Myocyte (in vitro differentiated cells): ENCODE measurements at regions not wholly inside any gene's neighbourhood (a gene's known extent, or its start where the extent isn't known, plus 50 kb on each side); places are given as distances from the start of the nearest gene placed in this dataset.
"Not testable (repeated sequence)": the region's sequence is repeated elsewhere in the genome, so short reads cannot be mapped to it uniquely, and the experiment has no call there.

Source experiments
- DNase-seq: peaks from one replicate; pipeline ENCODE4 v3.0.0-alpha.2; 2012; ENCODE audit warnings: low read depth

GRCh38 chr11:135015966-135016365 lies 603.9 kb upstream of the B3GAT1 start:
- DNase-seq = no peak

DNA sequence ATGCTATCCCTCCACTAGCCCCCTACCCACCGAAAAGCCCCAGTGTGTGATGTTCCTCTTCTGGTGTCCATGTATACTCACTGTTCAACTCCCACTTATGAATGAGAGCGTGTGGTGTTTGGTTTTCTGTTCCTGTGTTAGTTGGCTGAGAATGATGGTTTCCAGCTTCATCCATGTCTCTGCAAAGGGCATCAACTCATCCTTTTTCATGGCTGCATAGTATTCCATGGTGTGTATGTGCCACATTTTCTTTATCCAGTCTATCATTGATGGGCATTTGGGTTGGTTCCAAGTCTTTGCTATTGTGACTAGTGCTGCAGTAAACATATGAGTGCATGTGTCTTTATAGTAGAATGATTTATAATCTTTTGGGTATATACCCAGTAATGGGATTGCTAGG lies 599.3 kb upstream of the B3GAT1 start:
- DNase-seq = not testable (repeated sequence)

DNA sequence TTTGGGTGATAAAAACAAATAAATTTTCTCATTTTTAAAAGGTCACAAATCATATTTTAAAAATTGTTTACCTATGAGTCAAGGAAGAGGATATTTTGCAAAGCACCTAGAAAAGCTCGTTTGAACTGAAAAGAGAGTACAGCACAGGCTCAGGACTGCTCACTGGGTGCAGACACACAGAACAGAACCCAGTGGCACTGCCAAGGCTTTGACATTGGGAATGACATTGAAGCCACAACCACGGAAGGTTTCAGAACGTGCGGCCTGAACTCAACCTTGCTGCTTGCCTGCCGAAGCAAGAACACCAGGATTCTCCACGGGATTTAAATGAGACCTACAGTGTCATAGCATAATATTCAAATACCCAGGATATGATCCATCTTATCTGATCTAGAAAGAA lies 597.1 kb upstream of the B3GAT1 start:
- DNase-seq = no peak

DNA sequence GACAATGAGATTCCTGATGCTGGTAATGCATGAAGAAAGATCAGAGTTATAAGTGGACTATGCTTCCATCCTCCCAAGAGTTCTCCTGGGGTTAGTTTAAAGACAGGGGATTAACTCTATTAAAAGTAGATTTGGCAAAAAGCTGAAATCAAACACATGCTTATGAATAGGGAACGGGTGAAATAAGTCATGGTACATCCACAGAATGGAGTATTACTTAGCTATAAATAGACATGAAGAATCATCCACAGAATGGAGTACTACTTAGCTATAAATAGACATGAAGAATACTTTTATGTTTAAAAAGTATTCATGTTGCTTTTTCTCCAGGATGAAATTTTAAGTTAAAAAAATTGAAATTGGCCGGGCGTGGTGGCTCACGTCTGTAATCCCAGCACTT lies 596.4 kb upstream of the B3GAT1 start:
- DNase-seq = no peak

- DNase-seq = no peak
These were observed 596.0 kb upstream of the B3GAT1 start for GRCh38 chr11:135008001-135008405.

DNA sequence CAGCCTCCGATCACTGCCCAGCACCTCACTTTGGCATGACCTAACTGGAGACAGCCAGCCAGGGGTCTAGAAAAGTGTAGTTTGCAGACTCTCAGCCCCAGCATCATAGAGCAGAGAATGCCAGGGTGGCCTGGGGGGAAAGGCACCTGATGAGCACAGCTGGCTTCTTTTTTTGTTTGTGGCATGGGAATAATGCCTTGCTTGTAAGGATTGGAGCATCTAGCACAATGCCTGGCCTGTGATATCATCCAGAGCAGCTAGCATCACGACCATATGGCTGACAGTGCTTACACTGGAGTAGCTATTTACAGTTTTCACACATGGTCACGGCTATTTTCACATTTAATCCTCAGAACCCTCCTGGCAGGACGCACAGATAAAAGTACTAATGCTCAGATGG lies 594.8 kb upstream of the B3GAT1 start:
- DNase-seq = no peak

- DNase-seq = no peak
These were observed 592.5 kb upstream of the B3GAT1 start for GRCh38 chr11:135004495-135004894.

GRCh38 chr11:135002236-135002635 lies 590.2 kb upstream of the B3GAT1 start:
- no peak for DNase-seq

DNA sequence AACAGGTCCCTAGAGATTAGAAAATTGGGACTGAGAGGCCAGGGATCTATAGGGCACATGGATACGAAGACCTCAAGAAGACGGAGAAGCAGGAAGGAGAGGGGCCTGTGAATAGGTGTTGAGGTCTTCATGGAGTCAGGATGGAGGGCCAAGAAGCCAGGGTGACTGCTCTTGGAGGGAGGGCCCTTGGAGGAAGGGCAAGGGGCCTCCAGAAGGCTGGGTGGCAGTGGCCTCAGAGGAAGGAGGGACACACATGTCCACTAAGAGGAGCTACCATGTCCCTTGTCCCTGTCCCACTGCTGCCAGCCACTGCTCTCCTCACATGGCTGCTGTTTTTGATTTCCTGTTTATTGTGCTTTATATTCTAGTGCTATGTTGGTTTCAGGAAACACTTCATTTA lies 589.5 kb upstream of the B3GAT1 start:
- DNase-seq = no peak

DNA sequence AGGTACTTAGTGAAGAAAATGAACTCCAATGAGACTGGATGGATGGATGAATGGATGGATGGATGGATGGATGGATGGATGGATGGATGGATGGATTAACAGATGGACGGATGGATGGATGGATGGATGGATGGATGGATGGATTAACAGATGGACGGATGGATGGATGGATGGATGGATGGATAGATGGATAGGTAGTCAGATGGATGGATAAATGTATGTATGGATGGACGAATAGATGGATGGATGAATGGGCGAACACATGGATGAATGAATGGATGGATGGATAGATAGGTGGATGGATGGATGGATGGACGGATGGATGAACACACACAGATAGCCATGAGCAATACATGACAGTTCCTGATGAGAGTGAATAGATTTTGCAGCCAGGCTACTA lies 589.0 kb upstream of the B3GAT1 start:
- not testable (repeated sequence) for DNase-seq

GRCh38 chr11:134999590-134999989 lies 587.5 kb upstream of the B3GAT1 start:
- DNase-seq = no peak

DNA sequence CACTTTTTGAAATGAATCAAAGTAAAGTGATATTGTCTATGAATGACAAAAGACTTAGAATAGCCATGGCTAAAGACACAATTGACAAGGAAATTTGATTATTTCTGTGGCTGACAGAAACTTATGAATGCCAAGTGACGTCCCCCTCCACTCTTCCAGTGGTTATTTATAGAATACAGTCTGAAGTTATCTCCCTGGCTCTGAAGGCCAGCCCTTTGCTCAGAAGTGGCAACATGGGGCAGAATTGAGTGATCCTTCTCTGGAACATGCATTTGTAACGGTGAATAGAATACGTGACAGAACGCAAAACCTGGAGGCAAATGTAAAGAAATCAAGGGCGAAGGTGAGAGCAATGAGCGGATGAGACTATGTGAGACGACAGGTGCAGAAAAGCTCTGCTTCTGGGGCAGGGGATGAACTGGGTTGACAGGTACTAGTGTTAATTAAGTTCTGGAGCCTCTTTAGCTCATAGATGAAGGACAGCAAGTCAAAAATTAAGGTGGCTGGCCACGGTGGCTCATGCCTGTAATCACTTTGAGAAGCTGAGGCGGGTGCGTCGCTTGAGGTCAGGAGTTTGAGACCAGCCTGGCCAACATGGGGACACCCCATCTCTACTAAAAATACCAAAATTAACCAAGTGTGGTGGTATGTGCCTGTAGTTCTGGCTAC lies 585.7 kb upstream of the B3GAT1 start:
- DNase-seq = no peak

DNA sequence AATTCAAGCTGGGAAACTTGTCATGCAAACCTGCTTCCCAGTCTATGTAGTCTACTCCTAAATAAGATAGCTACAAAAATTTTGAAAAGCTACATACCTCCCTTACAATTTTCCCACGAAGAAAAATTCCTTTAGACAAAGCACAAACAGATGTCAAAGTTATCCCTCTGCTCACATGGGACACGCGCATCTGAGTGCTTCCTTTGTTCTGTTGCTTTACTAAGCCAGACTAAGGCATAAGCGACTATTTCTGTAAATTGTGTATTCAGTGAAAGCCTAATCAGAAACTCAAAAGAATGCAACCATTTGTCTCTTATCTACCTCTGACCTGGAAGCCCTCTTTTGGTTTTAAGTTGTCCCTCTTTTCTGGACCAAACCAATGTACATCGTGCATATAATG lies 583.7 kb upstream of the B3GAT1 start:
- no peak for DNase-seq

DNA sequence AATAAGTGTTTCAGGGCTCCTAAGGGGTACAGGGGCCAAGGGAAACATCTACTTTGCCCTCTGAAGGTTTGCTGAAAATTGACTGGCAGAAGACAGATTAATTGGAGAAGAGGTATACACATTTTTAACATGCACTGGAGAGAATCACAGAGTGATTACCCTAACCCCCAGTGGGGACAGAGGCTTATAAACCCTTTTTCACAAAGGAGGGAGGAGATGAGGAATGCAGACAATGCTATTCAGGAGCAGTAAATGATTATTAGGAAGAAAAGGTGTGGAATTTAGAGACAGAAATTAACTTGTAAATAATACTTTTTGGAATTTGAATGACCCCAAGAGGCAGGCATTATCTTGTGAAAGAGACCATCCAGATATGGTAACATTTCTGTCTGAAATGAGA lies 582.4 kb upstream of the B3GAT1 start:
- no peak for DNase-seq

GRCh38 chr11:134993691-134994243 lies 581.7 kb upstream of the B3GAT1 start:
- no peak for DNase-seq

DNA sequence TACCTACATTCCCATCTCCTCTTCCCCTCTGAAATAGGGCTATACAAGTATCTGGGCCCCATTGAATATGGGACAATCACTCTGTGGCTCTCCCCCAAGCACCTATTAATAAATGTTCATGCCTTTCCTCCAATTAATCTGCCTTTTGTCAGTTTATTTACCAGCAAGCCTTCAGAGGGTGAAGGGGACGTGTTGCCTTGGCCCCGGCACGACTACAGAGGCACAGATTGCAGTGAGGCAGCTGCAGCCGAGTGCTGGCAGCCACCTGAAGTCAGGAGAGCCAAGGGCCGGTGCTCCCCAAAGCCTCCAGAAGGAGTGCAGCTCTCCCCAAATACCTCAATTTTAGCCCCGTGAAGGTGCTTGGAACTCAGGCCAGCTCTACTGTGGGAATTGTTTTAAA lies 580.9 kb upstream of the B3GAT1 start:
- DNase-seq = no peak

DNA sequence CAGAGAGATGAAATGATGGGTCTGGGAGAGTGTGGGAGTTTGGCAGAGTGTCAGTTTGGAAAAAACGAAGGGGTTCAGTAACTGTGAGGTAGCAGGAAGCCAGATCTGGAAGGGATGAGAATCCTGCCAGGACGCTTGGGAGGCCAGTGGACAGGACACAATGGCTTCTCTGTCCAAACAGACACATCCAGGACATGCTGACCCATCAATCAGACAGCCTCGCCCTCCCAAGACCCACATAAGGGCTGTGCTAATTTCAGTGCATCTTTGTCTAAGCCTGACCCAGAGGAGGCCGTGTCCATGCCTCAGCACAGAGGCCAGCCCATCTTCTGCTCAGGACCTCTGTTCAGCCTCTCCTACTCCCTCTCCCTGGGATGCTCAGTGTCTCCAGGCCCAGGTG lies 576.5 kb upstream of the B3GAT1 start:
- DNase-seq = no peak

DNA sequence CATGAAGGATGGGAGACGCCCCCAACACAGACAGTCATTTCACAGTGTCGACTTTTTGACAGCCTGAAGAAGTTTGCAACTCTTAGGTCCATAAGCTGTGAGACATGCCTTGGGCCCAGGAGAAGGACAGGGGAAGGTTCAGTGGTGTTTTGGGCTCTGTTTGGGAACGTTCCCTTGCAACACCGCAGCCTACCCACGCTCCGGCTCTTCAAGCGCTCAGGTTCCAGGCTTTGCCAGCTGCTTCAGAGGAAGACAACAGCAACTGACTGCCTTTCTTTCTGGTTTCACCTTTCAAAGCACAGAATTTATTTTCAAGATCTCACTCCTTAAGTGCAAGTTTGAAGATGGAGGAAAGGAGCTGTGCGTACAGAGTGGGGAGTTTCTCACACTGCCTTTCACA lies 575.8 kb upstream of the B3GAT1 start:
- DNase-seq = no peak

GRCh38 chr11:134987223-134987768 lies 575.3 kb upstream of the B3GAT1 start:
- no peak for DNase-seq

DNA sequence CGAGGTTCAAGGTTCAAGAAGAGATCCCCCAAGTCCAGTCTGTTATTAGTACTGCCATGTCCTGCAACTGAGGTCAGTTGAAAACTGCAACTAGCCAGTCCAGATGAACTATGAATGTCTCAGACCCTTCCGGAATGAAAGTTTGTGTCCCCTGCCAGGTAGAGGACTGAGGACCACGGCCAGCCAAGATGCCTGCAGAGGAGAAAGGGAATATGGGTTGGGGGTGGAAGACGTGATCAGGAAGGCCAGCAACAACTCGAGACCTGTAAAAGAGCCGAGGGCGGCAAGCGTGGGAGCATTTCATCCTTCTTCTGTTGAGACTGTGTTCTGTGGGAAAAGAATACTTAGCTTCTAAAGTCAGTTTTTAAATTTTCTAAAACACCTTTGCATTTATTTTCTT lies 572.4 kb upstream of the B3GAT1 start:
- no peak for DNase-seq

DNA sequence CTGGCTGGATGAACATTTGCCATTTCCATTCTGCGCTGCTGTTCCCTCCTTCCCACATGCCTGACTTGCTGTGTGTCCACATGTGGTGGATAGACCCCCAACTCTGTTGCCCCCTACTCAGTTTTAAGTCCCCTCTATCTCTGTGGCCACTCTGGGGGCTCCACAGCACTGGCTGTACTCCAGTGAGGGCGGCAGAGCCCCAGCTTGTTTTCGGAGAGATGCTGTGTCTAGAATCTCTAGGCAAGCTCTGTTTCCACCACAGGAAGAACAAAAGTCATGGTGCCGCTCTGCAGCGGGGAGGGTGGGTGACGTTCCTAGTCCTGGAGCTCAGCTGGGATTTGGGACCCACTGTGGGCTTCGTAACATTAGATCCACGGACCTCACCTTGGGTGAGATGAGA lies 570.4 kb upstream of the B3GAT1 start:
- not testable (repeated sequence) for DNase-seq

DNA sequence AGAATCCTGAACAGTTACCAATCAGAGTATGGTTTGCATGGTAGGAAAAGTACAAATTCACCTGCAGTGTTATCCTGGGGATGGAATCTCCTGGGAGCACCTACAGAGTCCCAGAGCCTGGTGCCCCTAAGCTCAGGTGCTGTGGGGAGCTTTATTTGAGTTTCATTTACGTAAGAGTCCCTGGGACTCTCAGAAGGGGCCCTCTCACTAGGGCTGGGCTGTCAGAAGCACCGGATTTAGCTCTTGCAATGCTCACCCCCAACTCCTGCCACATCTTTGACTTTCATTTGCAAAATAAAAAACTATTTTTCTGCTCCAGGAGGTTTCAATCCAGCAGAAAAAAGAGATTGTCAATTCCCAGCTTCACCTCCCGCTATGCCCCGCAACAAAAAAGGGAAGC lies 569.8 kb upstream of the B3GAT1 start:
- no peak for DNase-seq
